SK-N-SH (cell line): ENCODE measurements at regions not wholly inside any gene's neighbourhood (a gene's known extent, or its start where the extent isn't known, plus 50 kb on each side); places are given as distances from the start of the nearest gene placed in this dataset.

Experiments
- CTCF ChIA-PET: fragments of 300-600, 350-600 bp; formaldehyde crosslinking; extraction: SDS; loops from one replicate; lab custom pipeline; 2021; lab: Yijun Ruan, JAX
- POLR2A ChIA-PET: fragments of 350-600 bp; sonication (Branson Sonifier 250); formaldehyde crosslinking; extraction: SDS; loops from one replicate; lab custom pipeline; 2020; ENCODE audit warnings: antibody characterized with exemption, inconsistent platforms; lab: Yijun Ruan, JAX
- DNase-seq: peaks from one replicate; pipeline ENCODE4 v3.0.0; 2012
- H2AFZ ChIP-seq: fragments of 200-600 bp; sonication (generic); 2 replicates; pipeline ENCODE4 v1.8.1; 2016; ENCODE audit warnings: antibody characterized with exemption, mild to moderate bottlenecking, low read depth
- H3F3A ChIP-seq: fragments of 200-600 bp; sonication (generic); replicated peaks from 2 replicates; pipeline ENCODE3; 2016; ENCODE audit warnings: antibody characterized with exemption, mild to moderate bottlenecking; ENCODE audit not compliant: insufficient read depth
- H3K27ac ChIP-seq, 2 experiments: fragments of 200-500 bp in 1 of 2; fragments of 200-600 bp in 1 of 2; sonication (Bioruptor generic) in 1 of 2; sonication (generic), shearing (Covaris generic) in 1 of 2; 2 replicates each; pipeline versions ENCODE4 v1.5.1 to v1.6.1; 2014 to 2016; ENCODE audit warnings: low read depth in 2 of 2, inconsistent platforms in 1 of 2, low read length in 1 of 2, mild to moderate bottlenecking in 1 of 2, mixed read lengths in 1 of 2
- H3K27me3 ChIP-seq: fragments of 200-600 bp; sonication (generic), shearing (Covaris generic); 2 replicates; pipeline ENCODE4 v1.6.1; 2016; ENCODE audit warnings: mixed run types; ENCODE audit not compliant: insufficient read depth
- H3K36me3 ChIP-seq, 2 experiments: fragments of 200-500 bp in 1 of 2; fragments of 200-600 bp in 1 of 2; sonication (Bioruptor generic) in 1 of 2; sonication (generic) in 1 of 2; replicated peaks in 1 of 2; 2 replicates each; pipeline versions ENCODE3 to v1.5.1; 2014 to 2016; ENCODE audit warnings: low read length in 1 of 2, mild to moderate bottlenecking in 1 of 2; ENCODE audit not compliant: insufficient read depth in 2 of 2, control insufficient read depth in 1 of 2
- H3K4me1 ChIP-seq, 2 experiments: fragments of 200-500 bp in 1 of 2; fragments of 200-600 bp in 1 of 2; sonication (Bioruptor generic) in 1 of 2; sonication (generic), shearing (Covaris generic) in 1 of 2; 2 replicates each; pipeline versions ENCODE4 v1.5.1 to v1.6.1; 2014 to 2016; ENCODE audit warnings: low read depth in 1 of 2, low read length in 1 of 2, mixed run types in 1 of 2; ENCODE audit not compliant: insufficient read depth in 2 of 2, control insufficient read depth in 1 of 2
- H3K4me2 ChIP-seq: fragments of 200-600 bp; sonication (generic), shearing (Covaris generic); 2 replicates; pipeline ENCODE4 v1.6.1; 2017; ENCODE audit warnings: mixed run types
- H3K4me3 ChIP-seq, 2 experiments: fragments of 200-500 bp in 1 of 2; fragments of 200-600 bp in 1 of 2; sonication (Bioruptor generic) in 1 of 2; sonication (generic), shearing (Covaris generic) in 1 of 2; 2 replicates each; pipeline versions ENCODE4 v1.5.1 to v1.8.1; 2014 to 2016; ENCODE audit warnings: low read depth in 2 of 2, inconsistent platforms in 1 of 2, low read length in 1 of 2, mild to moderate bottlenecking in 1 of 2, mixed read lengths in 1 of 2, moderate library complexity in 1 of 2
- H3K79me2 ChIP-seq: fragments of 200-600 bp; sonication (generic); 2 replicates; pipeline ENCODE4 v1.8.1; 2017; ENCODE audit warnings: mild to moderate bottlenecking; ENCODE audit not compliant: insufficient read depth
- H3K9ac ChIP-seq: fragments of 200-600 bp; sonication (generic); 2 replicates; pipeline ENCODE4 v1.6.1; 2017; ENCODE audit warnings: mixed run types
- H3K9me2 ChIP-seq: fragments of 200-600 bp; sonication (generic); 2 replicates; pipeline ENCODE4 v1.6.1; 2017; ENCODE audit warnings: mixed run types
- H3K9me3 ChIP-seq: fragments of 200-600 bp; sonication (generic); 2 replicates; pipeline ENCODE4 v1.6.1; 2017; ENCODE audit warnings: mixed run types, mild to moderate bottlenecking, moderate library complexity
- H4K20me1 ChIP-seq: fragments of 200-600 bp; sonication (generic); 2 replicates; pipeline ENCODE4 v1.6.1; 2017; ENCODE audit warnings: mild to moderate bottlenecking, mixed run types; ENCODE audit not compliant: insufficient read depth
- CHD2 ChIP-seq: fragments of 150-350 bp; IDR thresholded peaks from 2 replicates; pipeline ENCODE4 v1.6.1; 2018; ENCODE audit warnings: low read length; ENCODE audit not compliant: partially characterized antibody
- CTCF ChIP-seq: fragments of 200-600 bp; sonication (generic); IDR thresholded peaks from 2 replicates; pipeline ENCODE4 v1.6.1; 2017; ENCODE audit warnings: antibody characterized with exemption, mild to moderate bottlenecking, moderate library complexity
- ELF1 ChIP-seq: IDR thresholded peaks from 2 replicates; pipeline ENCODE4 v1.4.0; 2012
- EZH2phosphoT487 ChIP-seq: fragments of 200-600 bp; sonication (generic); IDR thresholded peaks from 2 replicates; pipeline ENCODE4 v1.6.1; 2017; ENCODE audit warnings: low read depth, mixed run types, mild to moderate bottlenecking, antibody characterized with exemption, moderate library complexity, borderline replicate concordance
- FOXJ3 ChIP-seq: sonication (generic); formaldehyde crosslinking; IDR thresholded peaks from 2 replicates; pipeline ENCODE4 v1.5.1; 2020; ENCODE audit warnings: mild to moderate bottlenecking, missing genetic modification reagents
- GATA2 ChIP-seq: sonication (generic); formaldehyde crosslinking; IDR thresholded peaks from 2 replicates; pipeline ENCODE4 v1.5.0; 2020; ENCODE audit warnings: mild to moderate bottlenecking, missing genetic modification reagents
- JUND ChIP-seq: IDR thresholded peaks from 2 replicates; pipeline ENCODE4 v1.4.0; 2012
- MAX ChIP-seq: IDR thresholded peaks from 2 replicates; pipeline ENCODE4 v1.4.0; 2012; ENCODE audit warnings: low read depth
- MXI1 ChIP-seq: IDR thresholded peaks from 2 replicates; pipeline ENCODE4 v1.6.1; 2012; ENCODE audit warnings: mild to moderate bottlenecking, low read depth, low read length, improper control_type of control experiment
- RCOR1 ChIP-seq: fragments of 150-350 bp; IDR thresholded peaks from 2 replicates; pipeline ENCODE4 v1.6.1; 2017; ENCODE audit warnings: antibody characterized with exemption, low read length
- SIN3A ChIP-seq: IDR thresholded peaks from 2 replicates; pipeline ENCODE4 v1.6.1; 2012; ENCODE audit warnings: low read depth, mild to moderate bottlenecking, low read length, moderate library complexity, borderline replicate concordance
- TCF12 ChIP-seq: IDR thresholded peaks from 2 replicates; pipeline ENCODE4 v1.4.0; 2012
- ZBTB33 ChIP-seq: IDR thresholded peaks from 2 replicates; pipeline ENCODE4 v1.4.0; 2012; ENCODE audit warnings: low read depth, borderline replicate concordance
- TF ChIP-seq, protein P1 (sequence below): fragments of 150-350 bp; IDR thresholded peaks from 2 replicates; pipeline ENCODE4 v1.6.1; 2016; ENCODE audit warnings: mild to moderate bottlenecking, low read depth, low read length
- TF ChIP-seq, protein P2 (sequence below): fragments of 150-350 bp; IDR thresholded peaks from 2 replicates; pipeline ENCODE4 v1.6.1; 2017; ENCODE audit warnings: antibody characterized with exemption, low read length, low read depth, borderline replicate concordance
- TF ChIP-seq, protein P3 (sequence below): IDR thresholded peaks from 2 replicates; pipeline ENCODE4 v1.4.0; 2012; ENCODE audit warnings: low read depth, borderline replicate concordance

DNA sequence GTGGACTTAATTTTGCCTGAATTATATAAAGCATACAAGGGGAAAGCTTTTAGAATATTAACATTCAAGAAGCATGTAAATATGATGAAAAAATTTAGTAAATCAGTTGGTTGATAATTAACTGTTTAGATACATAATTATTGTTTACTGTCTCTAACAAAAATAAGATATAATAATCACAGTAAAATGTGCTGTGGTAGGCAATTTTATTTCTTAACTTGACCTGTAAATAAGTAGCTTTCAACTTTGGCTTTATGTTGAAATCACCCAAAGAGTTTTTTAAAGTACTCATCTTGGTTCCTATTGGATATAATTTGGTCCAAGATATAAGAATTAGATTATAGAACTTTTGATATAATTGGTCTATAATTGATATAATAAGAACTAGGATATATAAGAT lies 1374.5 kb downstream of the NSUN3 start:
- no peaks in the 10 kb centered on the region for H3K4me1 ChIP-seq
- POLR2A ChIA-PET: no interaction called here
- no peaks in the 10 kb centered on the region for H3K9me3 ChIP-seq
- no peak overlapping the region for H3K4me2 ChIP-seq
- TF ChIP-seq, protein P1, sequence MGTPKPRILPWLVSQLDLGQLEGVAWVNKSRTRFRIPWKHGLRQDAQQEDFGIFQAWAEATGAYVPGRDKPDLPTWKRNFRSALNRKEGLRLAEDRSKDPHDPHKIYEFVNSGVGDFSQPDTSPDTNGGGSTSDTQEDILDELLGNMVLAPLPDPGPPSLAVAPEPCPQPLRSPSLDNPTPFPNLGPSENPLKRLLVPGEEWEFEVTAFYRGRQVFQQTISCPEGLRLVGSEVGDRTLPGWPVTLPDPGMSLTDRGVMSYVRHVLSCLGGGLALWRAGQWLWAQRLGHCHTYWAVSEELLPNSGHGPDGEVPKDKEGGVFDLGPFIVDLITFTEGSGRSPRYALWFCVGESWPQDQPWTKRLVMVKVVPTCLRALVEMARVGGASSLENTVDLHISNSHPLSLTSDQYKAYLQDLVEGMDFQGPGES: no peak
- TF ChIP-seq ELF1 (no peak), JUND (no peak), SIN3A (no peak), TCF12 (no peak), EZH2phosphoT487 (no peak), RCOR1 (no peak), GATA2 (CRISPR knock-in tag) (no peak), MXI1 (no peak), MAX (no peak)
- TF ChIP-seq, protein P2, sequence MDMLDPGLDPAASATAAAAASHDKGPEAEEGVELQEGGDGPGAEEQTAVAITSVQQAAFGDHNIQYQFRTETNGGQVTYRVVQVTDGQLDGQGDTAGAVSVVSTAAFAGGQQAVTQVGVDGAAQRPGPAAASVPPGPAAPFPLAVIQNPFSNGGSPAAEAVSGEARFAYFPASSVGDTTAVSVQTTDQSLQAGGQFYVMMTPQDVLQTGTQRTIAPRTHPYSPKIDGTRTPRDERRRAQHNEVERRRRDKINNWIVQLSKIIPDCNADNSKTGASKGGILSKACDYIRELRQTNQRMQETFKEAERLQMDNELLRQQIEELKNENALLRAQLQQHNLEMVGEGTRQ: no peak
- TF ChIP-seq, protein P3, sequence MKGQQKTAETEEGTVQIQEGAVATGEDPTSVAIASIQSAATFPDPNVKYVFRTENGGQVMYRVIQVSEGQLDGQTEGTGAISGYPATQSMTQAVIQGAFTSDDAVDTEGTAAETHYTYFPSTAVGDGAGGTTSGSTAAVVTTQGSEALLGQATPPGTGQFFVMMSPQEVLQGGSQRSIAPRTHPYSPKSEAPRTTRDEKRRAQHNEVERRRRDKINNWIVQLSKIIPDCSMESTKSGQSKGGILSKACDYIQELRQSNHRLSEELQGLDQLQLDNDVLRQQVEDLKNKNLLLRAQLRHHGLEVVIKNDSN: no peak
- no peaks in the 10 kb centered on the region for H3K9me2 ChIP-seq
- CTCF ChIA-PET: no interaction called here
- H3K9ac ChIP-seq: no peak overlapping the region
- H3K27me3 ChIP-seq: no peaks in the 10 kb centered on the region
- no peaks in the 10 kb centered on the region for H3F3A ChIP-seq
- H4K20me1 ChIP-seq: no peaks in the 10 kb centered on the region
- no peak overlapping the region for H2AFZ ChIP-seq
- H3K4me3 ChIP-seq: no peak overlapping the region
- no peak overlapping the region for H3K27ac ChIP-seq
- H3K79me2 ChIP-seq: no peaks in the 10 kb centered on the region
- no peaks in the 10 kb centered on the region for H3K36me3 ChIP-seq
- no peak for DNase-seq

GRCh38 chr3:95438274-95438673 lies 1375.4 kb downstream of the NSUN3 start:
- H3F3A ChIP-seq: no peaks in the 10 kb centered on the region
- no peaks in the 10 kb centered on the region for H3K9me3 ChIP-seq
- H3K9me2 ChIP-seq: no peaks in the 10 kb centered on the region
- no peaks in the 10 kb centered on the region for H4K20me1 ChIP-seq
- no peak overlapping the region for H3K27ac ChIP-seq
- H3K4me3 ChIP-seq: no peak overlapping the region
- no peak overlapping the region for H3K9ac ChIP-seq
- no peaks in the 10 kb centered on the region for H3K36me3 ChIP-seq
- DNase-seq: no peak
- CTCF ChIA-PET: no interaction called here
- no peak overlapping the region for H2AFZ ChIP-seq
- TF ChIP-seq FOXJ3 (CRISPR knock-in tag) (no peak), ELF1 (no peak), CTCF (no peak), ZBTB33 (no peak), CHD2 (no peak)
- TF ChIP-seq, protein P3: no peak
- TF ChIP-seq, all 33 proteins: peak for 0
- Histone ChIP-seq H3K4me1 (no peaks in the 10 kb centered on the region), H3K27me3 (no peaks in the 10 kb centered on the region), H3K79me2 (no peaks in the 10 kb centered on the region), H3K4me2 (no peak overlapping the region)
- POLR2A ChIA-PET: no interaction called here
